NCI-H2196 treated with DMSO at 0.1 percent for 48 hours (cell line): ENCODE measurements at regions not wholly inside any gene's neighbourhood (a gene's known extent, or its start where the extent isn't known, plus 50 kb on each side); places are given as distances from the start of the nearest gene placed in this dataset.

Experiments
- DNase-seq: peaks from one replicate; lab custom pipeline; 2025; ENCODE audit not compliant: unreplicated experiment; lab: John Stamatoyannopoulos, UW

- DNase-seq: no peak
Observed at GRCh38 chr1:55749975-55750627, 534.9 kb upstream of the USP24 start.

- no peak for DNase-seq
Observed at GRCh38 chr1:55747408-55747841, 532.3 kb upstream of the USP24 start.

GRCh38 chr1:55746710-55747109 lies 531.5 kb upstream of the USP24 start:
- DNase-seq: no peak

GRCh38 chr1:55741516-55741915 lies 526.4 kb upstream of the USP24 start:
- no peak for DNase-seq

GRCh38 chr1:55735106-55735505 lies 519.9 kb upstream of the USP24 start:
- no peak for DNase-seq

- no peak for DNase-seq
Observed at GRCh38 chr1:55726994-55727393, 511.8 kb upstream of the USP24 start.

- DNase-seq: no peak
Observed at GRCh38 chr1:55725378-55725777, 510.2 kb upstream of the USP24 start.

- no peak for DNase-seq
Observed at GRCh38 chr1:55724551-55725325, 509.6 kb upstream of the USP24 start.

GRCh38 chr1:55723001-55723400 lies 507.8 kb upstream of the USP24 start:
- no peak for DNase-seq

- DNase-seq: no peak
Observed at GRCh38 chr1:55720261-55720660, 505.1 kb upstream of the USP24 start.

- DNase-seq: peak; percentile 37
Observed at GRCh38 chr1:55718758-55719671, 503.9 kb upstream of the USP24 start.

GRCh38 chr1:55717111-55717510 lies 501.9 kb upstream of the USP24 start:
- no peak for DNase-seq

GRCh38 chr1:55716610-55717009 lies 501.4 kb upstream of the USP24 start:
- no peak for DNase-seq

- no peak for DNase-seq
Observed at GRCh38 chr1:55716151-55716550, 501.0 kb upstream of the USP24 start.

GRCh38 chr1:55714230-55714629 lies 499.1 kb upstream of the USP24 start:
- DNase-seq: no peak

- DNase-seq: no peak
Observed at GRCh38 chr1:55713516-55713915, 498.4 kb upstream of the USP24 start.

- no peak for DNase-seq
Observed at GRCh38 chr1:55712148-55712547, 497.0 kb upstream of the USP24 start.

- DNase-seq: no peak
Observed at GRCh38 chr1:55708781-55709180, 493.6 kb upstream of the USP24 start.

GRCh38 chr1:55707846-55708245 lies 492.7 kb upstream of the USP24 start:
- no peak for DNase-seq

- no peak for DNase-seq
Observed at GRCh38 chr1:55707196-55707595, 492.0 kb upstream of the USP24 start.

- DNase-seq: no peak
Observed at GRCh38 chr1:55706397-55706796, 491.2 kb upstream of the USP24 start.
